HG03457 (cell line): ENCODE measurements at regions not wholly inside any gene's neighbourhood (a gene's known extent, or its start where the extent isn't known, plus 50 kb on each side); places are given as distances from the start of the nearest gene placed in this dataset.

Experiments
- ATAC-seq: cut with Tn5 transposase; IDR thresholded peaks from one replicate; pipeline ENCODE4 v1.9.1; 2021; ENCODE audit warnings: moderate number of reproducible peaks; ENCODE audit not compliant: unreplicated experiment

- ATAC-seq: no peak
These were observed 467.3 kb downstream of the SHQ1 start for GRCh38 chr3:72380711-72381493.

GRCh38 chr3:72380193-72380592, 468.1 kb downstream of the SHQ1 start:
- ATAC-seq: no peak

- ATAC-seq: no peak
These were observed 468.6 kb downstream of the SHQ1 start for GRCh38 chr3:72379500-72380187.

- ATAC-seq: no peak
These were observed 470.0 kb downstream of the SHQ1 start for GRCh38 chr3:72378287-72378686.

- ATAC-seq: no peak
These were observed 471.1 kb downstream of the SHQ1 start for GRCh38 chr3:72376956-72377710.

- no peak for ATAC-seq
These were observed 472.8 kb downstream of the SHQ1 start for GRCh38 chr3:72375237-72376076.

GRCh38 chr3:72373139-72373538, 475.1 kb downstream of the SHQ1 start:
- ATAC-seq: no peak

GRCh38 chr3:72372161-72372560, 476.1 kb downstream of the SHQ1 start:
- no peak for ATAC-seq

- ATAC-seq: no peak
These were observed 476.8 kb downstream of the SHQ1 start for GRCh38 chr3:72371431-72371830.

GRCh38 chr3:72370947-72371346, 477.3 kb downstream of the SHQ1 start:
- ATAC-seq: no peak

- ATAC-seq: no peak
These were observed 478.6 kb downstream of the SHQ1 start for GRCh38 chr3:72369681-72370080.

GRCh38 chr3:72368331-72368975, 479.8 kb downstream of the SHQ1 start:
- no peak for ATAC-seq

- no peak for ATAC-seq
These were observed 486.3 kb downstream of the SHQ1 start for GRCh38 chr3:72361990-72362389.

- no peak for ATAC-seq
These were observed 488.5 kb downstream of the SHQ1 start for GRCh38 chr3:72359743-72360142.

GRCh38 chr3:72355168-72355567, 493.1 kb downstream of the SHQ1 start:
- no peak for ATAC-seq

- ATAC-seq: no peak
These were observed 493.8 kb downstream of the SHQ1 start for GRCh38 chr3:72354486-72354885.

- no peak for ATAC-seq
These were observed 494.8 kb downstream of the SHQ1 start for GRCh38 chr3:72353236-72354128.

- ATAC-seq: no peak
These were observed 496.1 kb downstream of the SHQ1 start for GRCh38 chr3:72352176-72352575.

- no peak for ATAC-seq
These were observed 496.7 kb downstream of the SHQ1 start for GRCh38 chr3:72351536-72351935.
